IMR-90 (cell line): ENCODE measurements at regions not wholly inside any gene's neighbourhood (a gene's known extent, or its start where the extent isn't known, plus 50 kb on each side); places are given as distances from the start of the nearest gene placed in this dataset.

ENCODE experiments used
- ATAC-seq: fragments of 200-7000 bp; cut with Tn5 transposase; 2 replicates; pipeline ENCODE4 v1.9.1; 2020; ENCODE audit warnings: low read depth, mild to moderate bottlenecking, moderate library complexity
- BruUV-seq: library from RNA; stranded (reverse); fragments of 400-500 nt; replicated peaks from 2 replicates; lab custom pipeline; 2021; lab: Mats Ljungman, UMichigan
- CTCF ChIA-PET: fragments of 300-600 bp; formaldehyde crosslinking; extraction: SDS; loops from one replicate; lab custom pipeline; 2021; ENCODE audit warnings: antibody characterized with exemption; lab: Yijun Ruan, JAX
- POLR2A ChIA-PET: fragments of 300-600 bp; sonication (Branson Sonifier 250); formaldehyde crosslinking; loops from one replicate; lab custom pipeline; 2022; ENCODE audit warnings: antibody characterized with exemption; ENCODE audit not compliant: unreplicated experiment; lab: Charles Lee
- DNase-seq: peaks from one replicate; pipeline ENCODE4 v3.0.0; 2013
- H2AFZ ChIP-seq: replicated peaks from 2 replicates; pipeline ENCODE3; 2013; ENCODE audit warnings: low read length, mild to moderate bottlenecking; ENCODE audit not compliant: poor library complexity
- H2AK5ac ChIP-seq: 2 replicates; pipeline ENCODE4 v1.6.1; 2013; ENCODE audit warnings: low read depth, low read length, inconsistent platforms
- H2AK9ac ChIP-seq: replicated peaks from 2 replicates; pipeline ENCODE3; 2013; ENCODE audit warnings: mild to moderate bottlenecking, low read depth, low read length, moderate library complexity; ENCODE audit not compliant: poor library complexity
- H2BK120ac ChIP-seq: 2 replicates; pipeline ENCODE4 v1.6.1; 2013; ENCODE audit warnings: low read depth, low read length, inconsistent platforms
- H2BK15ac ChIP-seq: 3 replicates; pipeline ENCODE4 v1.6.1; 2013; ENCODE audit warnings: low read depth, low read length, inconsistent platforms
- H2BK20ac ChIP-seq: 2 replicates; pipeline ENCODE4 v1.6.1; 2013; ENCODE audit warnings: low read depth, mild to moderate bottlenecking, inconsistent platforms, low read length, moderate library complexity
- H2BK5ac ChIP-seq: 2 replicates; pipeline ENCODE4 v1.6.1; 2013; ENCODE audit warnings: mild to moderate bottlenecking, low read depth, low read length, inconsistent platforms; ENCODE audit not compliant: poor library complexity, severe bottlenecking
- H3K14ac ChIP-seq: replicated peaks from 2 replicates; pipeline ENCODE4 v1.6.1; 2013; ENCODE audit warnings: low read depth, low read length, inconsistent platforms
- H3K18ac ChIP-seq: 2 replicates; pipeline ENCODE4 v1.6.1; 2013; ENCODE audit warnings: low read depth, low read length, control low read depth
- H3K23ac ChIP-seq: 2 replicates; pipeline ENCODE4 v1.6.1; 2013; ENCODE audit warnings: low read depth, low read length, inconsistent platforms
- H3K27ac ChIP-seq: 2 replicates; pipeline ENCODE4 v1.5.1; 2013; ENCODE audit warnings: mild to moderate bottlenecking, control low read depth, low read length; ENCODE audit not compliant: insufficient read depth
- H3K27me3 ChIP-seq: 2 replicates; pipeline ENCODE4 v1.6.1; 2013; ENCODE audit warnings: low read length; ENCODE audit not compliant: control insufficient read depth, insufficient read depth
- H3K36me3 ChIP-seq: 2 replicates; pipeline ENCODE4 v1.6.1; 2013; ENCODE audit warnings: low read length, mixed read lengths; ENCODE audit not compliant: control insufficient read depth, insufficient read depth
- H3K4ac ChIP-seq: 2 replicates; pipeline ENCODE4 v1.6.1; 2013; ENCODE audit warnings: low read depth, low read length, inconsistent platforms
- H3K4me1 ChIP-seq: 2 replicates; pipeline ENCODE4 v1.6.1; 2013; ENCODE audit warnings: low read length, mixed read lengths; ENCODE audit not compliant: control insufficient read depth, insufficient read depth
- H3K4me2 ChIP-seq: 2 replicates; pipeline ENCODE4 v1.6.1; 2013; ENCODE audit warnings: low read depth, mild to moderate bottlenecking, control low read depth, low read length, moderate library complexity
- H3K4me3 ChIP-seq: 2 replicates; pipeline ENCODE4 v1.5.1; 2013; ENCODE audit warnings: low read depth, mild to moderate bottlenecking, control low read depth, low read length, moderate library complexity; ENCODE audit not compliant: insufficient read depth
- H3K56ac ChIP-seq: 2 replicates; pipeline ENCODE4 v1.6.1; 2013; ENCODE audit warnings: low read length, inconsistent platforms; ENCODE audit not compliant: insufficient read depth; ENCODE audit errors: extremely low read depth
- H3K79me1 ChIP-seq, 2 experiments: 2 replicates each; pipeline ENCODE4 v1.6.1; 2013; ENCODE audit warnings: low read length in 2 of 2, inconsistent platforms in 1 of 2, low read depth in 1 of 2
- H3K9ac ChIP-seq: 2 replicates; pipeline ENCODE4 v1.6.1; 2013; ENCODE audit warnings: low read depth, low read length, control low read depth
- H3K9me1 ChIP-seq: 2 replicates; pipeline ENCODE4 v1.6.1; 2013; ENCODE audit warnings: low read length, inconsistent platforms; ENCODE audit not compliant: insufficient read depth
- H3K9me3 ChIP-seq: 2 replicates; pipeline ENCODE4 v1.6.1; 2013; ENCODE audit warnings: low read length; ENCODE audit not compliant: control insufficient read depth, insufficient read depth
- H4K20me1 ChIP-seq: 2 replicates; pipeline ENCODE4 v1.6.1; 2013; ENCODE audit warnings: low read length, inconsistent platforms; ENCODE audit not compliant: insufficient read depth
- H4K5ac ChIP-seq: 2 replicates; pipeline ENCODE4 v1.6.1; 2013; ENCODE audit warnings: mild to moderate bottlenecking, low read depth, low read length, control low read depth
- H4K8ac ChIP-seq, 2 experiments: 2 replicates each; pipeline ENCODE4 v1.6.1; 2013; ENCODE audit warnings: low read depth in 2 of 2, low read length in 2 of 2, control low read depth in 1 of 2, inconsistent platforms in 1 of 2
- H4K91ac ChIP-seq: 2 replicates; pipeline ENCODE4 v1.6.1; 2013; ENCODE audit warnings: low read depth, low read length, inconsistent platforms; ENCODE audit not compliant: insufficient read depth
- BHLHE40 ChIP-seq: fragments of 150-350 bp; IDR thresholded peaks from 2 replicates; pipeline ENCODE4 v1.6.1; 2016; ENCODE audit warnings: mild to moderate bottlenecking, low read depth, low read length
- CEBPB ChIP-seq: IDR thresholded peaks from 2 replicates; pipeline ENCODE4 v1.6.1; 2012; ENCODE audit warnings: low read depth, low read length, improper control_type of control experiment
- CHD1 ChIP-seq: IDR thresholded peaks from 2 replicates; pipeline ENCODE4 v1.6.1; 2012; ENCODE audit warnings: low read depth, low read length, improper control_type of control experiment
- FOS ChIP-seq: fragments of 150-350 bp; IDR thresholded peaks from 2 replicates; pipeline ENCODE4 v1.6.1; 2016; ENCODE audit warnings: low read depth, low read length
- MAFK ChIP-seq: IDR thresholded peaks from 2 replicates; pipeline ENCODE4 v1.6.1; 2012; ENCODE audit warnings: low read depth, low read length, improper control_type of control experiment
- MAZ ChIP-seq: IDR thresholded peaks from 2 replicates; pipeline ENCODE4 v1.6.1; 2012; ENCODE audit warnings: low read depth, mild to moderate bottlenecking, low read length, improper control_type of control experiment, moderate library complexity, borderline replicate concordance
- MXI1 ChIP-seq: IDR thresholded peaks from 2 replicates; pipeline ENCODE4 v1.6.1; 2012; ENCODE audit warnings: low read depth, mild to moderate bottlenecking, low read length, moderate library complexity, borderline replicate concordance
- NFE2L2 ChIP-seq: fragments of 150-350 bp; IDR thresholded peaks from 2 replicates; pipeline ENCODE4 v1.6.1; 2016; ENCODE audit warnings: low read depth, mild to moderate bottlenecking, low read length
- POLR2A ChIP-seq: IDR thresholded peaks from 2 replicates; pipeline ENCODE4 v1.6.1; 2012; ENCODE audit warnings: mild to moderate bottlenecking, low read depth, low read length
- RAD21 ChIP-seq: IDR thresholded peaks from 2 replicates; pipeline ENCODE4 v1.6.1; 2012; ENCODE audit warnings: low read length, improper control_type of control experiment
- RCOR1 ChIP-seq: IDR thresholded peaks from 2 replicates; pipeline ENCODE4 v1.6.1; 2012; ENCODE audit warnings: mild to moderate bottlenecking, low read length, improper control_type of control experiment; ENCODE audit not compliant: insufficient replicate concordance
- RFX5 ChIP-seq: IDR thresholded peaks from 2 replicates; pipeline ENCODE4 v1.8.0; 2012; ENCODE audit warnings: low read depth, mild to moderate bottlenecking, low read length, moderate library complexity
- SMC3 ChIP-seq: fragments of 150-350 bp; IDR thresholded peaks from 2 replicates; pipeline ENCODE4 v1.6.1; 2016; ENCODE audit warnings: low read depth, mild to moderate bottlenecking, antibody characterized with exemption, low read length, moderate library complexity
- WGBS, 2 experiments: methylation state at CpG; one replicate each; pipeline versions ENCODE4 v1.1.5 to v1.1.7; 2013; ENCODE audit warnings: missing lambda C conversion rate in 2 of 2; ENCODE audit not compliant: insufficient read length in 1 of 2; ENCODE audit errors: extremely low coverage in 2 of 2; 5-methylcytosine and 5-hydroxymethylcytosine counted together
- dilution Hi-C: fragments of 300-500 bp; cut with HindIII; formaldehyde crosslinking; loops from one replicate; pipeline ENCODE4 v1.14.3; 2018; ENCODE audit warnings: low sequenced_read_pairs; ENCODE audit not compliant: unreplicated experiment
- in situ Hi-C: fragments of 300-500 bp; cut with MboI; formaldehyde crosslinking; loops from 3 replicates; pipeline ENCODE4 v1.14.3; 2019; ENCODE audit warnings: low sequenced_read_pairs, inconsistent platforms, mixed read lengths
- intact Hi-C: fragments of 100-400 bp; cut with micrococcal nuclease; formaldehyde crosslinking; loops from 2 replicates; pipeline ENCODE4 v1.10.0; 2022
- TF ChIP-seq, protein P1 (sequence below): fragments of 150-350 bp; IDR thresholded peaks from 2 replicates; pipeline ENCODE4 v1.6.1; 2017; ENCODE audit warnings: mild to moderate bottlenecking, antibody characterized with exemption, low read length, low read depth
- TF ChIP-seq, protein P2 (sequence below): fragments of 150-350 bp; IDR thresholded peaks from 2 replicates; pipeline ENCODE4 v1.6.1; 2016; ENCODE audit warnings: low read depth, mild to moderate bottlenecking, low read length, moderate library complexity, borderline replicate concordance
- TF ChIP-seq, protein P3 (sequence below): conservative IDR thresholded peaks from 2 replicates; pipeline ENCODE4 v1.5.1; 2012; ENCODE audit warnings: mild to moderate bottlenecking, low read depth, low read length, improper control_type of control experiment

DNA sequence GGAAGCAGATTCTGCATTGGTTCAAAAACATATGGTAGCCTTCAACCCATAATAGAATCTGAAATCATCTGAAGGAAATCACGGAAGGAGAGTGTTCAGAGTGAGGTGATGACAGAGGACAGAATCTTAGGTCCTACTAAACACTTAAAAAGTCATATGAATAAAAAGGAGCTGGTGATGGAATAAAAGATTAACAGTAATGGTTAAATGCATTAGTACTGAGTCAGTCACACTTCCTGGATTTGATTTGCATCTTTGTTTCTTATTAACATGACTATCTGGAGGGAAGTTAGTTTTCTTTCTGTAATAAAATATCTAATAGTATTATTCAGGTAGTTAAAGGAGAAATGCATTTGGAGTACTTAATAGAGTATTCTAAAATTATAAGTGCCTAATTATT is 296.3 kb upstream of the ATXN7L3B start:
- ChIA-PET POLR2A (no interaction called here), CTCF (no interaction called here)
- Histone ChIP-seq H3K79me1 (no peaks in the 10 kb centered on the region), H3K23ac (no peak overlapping the region), H2BK120ac (no peak overlapping the region), H2BK15ac (no peak overlapping the region), H3K9me1 (no peaks in the 10 kb centered on the region), H3K4me3 (no peak overlapping the region), H4K5ac (no peak overlapping the region), H3K56ac (no peak overlapping the region), H4K20me1 (no peaks in the 10 kb centered on the region), H2AFZ (no peak overlapping the region), H3K18ac (no peak overlapping the region), H2AK9ac (no peak overlapping the region), H2BK20ac (no peak overlapping the region), H2AK5ac (no peak overlapping the region), H3K4me1 (no peaks in the 10 kb centered on the region), H3K14ac (no peak overlapping the region), H3K27ac (no peak overlapping the region), H3K36me3 (no peaks in the 10 kb centered on the region), H4K91ac (no peak overlapping the region), H3K9ac (no peak overlapping the region), H3K4me2 (no peak overlapping the region), H3K4ac (no peak overlapping the region), H4K8ac (no peak overlapping the region), H3K9me3 (peaks cover 3% of the 10 kb centered on the region; the same call in 1 of the 2 replicates), H3K27me3 (no peaks in the 10 kb centered on the region), H2BK5ac (no peak overlapping the region)
- WGBS, 2 experiments, result no CpG with 5 or more reads among the region's 1 CpG
- in situ Hi-C loops, result no loop called here
- no peak for DNase-seq
- no peak for ATAC-seq
- TF ChIP-seq MXI1 (no peak), CEBPB (no peak), CHD1 (no peak), RFX5 (no peak), MAZ (no peak), FOS (no peak), POLR2A (no peak), NFE2L2 (no peak), BHLHE40 (no peak), MAFK (no peak), RCOR1 (no peak), SMC3 (no peak), RAD21 (no peak)
- TF ChIP-seq, protein P1, sequence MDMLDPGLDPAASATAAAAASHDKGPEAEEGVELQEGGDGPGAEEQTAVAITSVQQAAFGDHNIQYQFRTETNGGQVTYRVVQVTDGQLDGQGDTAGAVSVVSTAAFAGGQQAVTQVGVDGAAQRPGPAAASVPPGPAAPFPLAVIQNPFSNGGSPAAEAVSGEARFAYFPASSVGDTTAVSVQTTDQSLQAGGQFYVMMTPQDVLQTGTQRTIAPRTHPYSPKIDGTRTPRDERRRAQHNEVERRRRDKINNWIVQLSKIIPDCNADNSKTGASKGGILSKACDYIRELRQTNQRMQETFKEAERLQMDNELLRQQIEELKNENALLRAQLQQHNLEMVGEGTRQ, result no peak
- TF ChIP-seq, protein P2, sequence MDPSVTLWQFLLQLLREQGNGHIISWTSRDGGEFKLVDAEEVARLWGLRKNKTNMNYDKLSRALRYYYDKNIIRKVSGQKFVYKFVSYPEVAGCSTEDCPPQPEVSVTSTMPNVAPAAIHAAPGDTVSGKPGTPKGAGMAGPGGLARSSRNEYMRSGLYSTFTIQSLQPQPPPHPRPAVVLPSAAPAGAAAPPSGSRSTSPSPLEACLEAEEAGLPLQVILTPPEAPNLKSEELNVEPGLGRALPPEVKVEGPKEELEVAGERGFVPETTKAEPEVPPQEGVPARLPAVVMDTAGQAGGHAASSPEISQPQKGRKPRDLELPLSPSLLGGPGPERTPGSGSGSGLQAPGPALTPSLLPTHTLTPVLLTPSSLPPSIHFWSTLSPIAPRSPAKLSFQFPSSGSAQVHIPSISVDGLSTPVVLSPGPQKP, result no peak
- TF ChIP-seq, protein P3, sequence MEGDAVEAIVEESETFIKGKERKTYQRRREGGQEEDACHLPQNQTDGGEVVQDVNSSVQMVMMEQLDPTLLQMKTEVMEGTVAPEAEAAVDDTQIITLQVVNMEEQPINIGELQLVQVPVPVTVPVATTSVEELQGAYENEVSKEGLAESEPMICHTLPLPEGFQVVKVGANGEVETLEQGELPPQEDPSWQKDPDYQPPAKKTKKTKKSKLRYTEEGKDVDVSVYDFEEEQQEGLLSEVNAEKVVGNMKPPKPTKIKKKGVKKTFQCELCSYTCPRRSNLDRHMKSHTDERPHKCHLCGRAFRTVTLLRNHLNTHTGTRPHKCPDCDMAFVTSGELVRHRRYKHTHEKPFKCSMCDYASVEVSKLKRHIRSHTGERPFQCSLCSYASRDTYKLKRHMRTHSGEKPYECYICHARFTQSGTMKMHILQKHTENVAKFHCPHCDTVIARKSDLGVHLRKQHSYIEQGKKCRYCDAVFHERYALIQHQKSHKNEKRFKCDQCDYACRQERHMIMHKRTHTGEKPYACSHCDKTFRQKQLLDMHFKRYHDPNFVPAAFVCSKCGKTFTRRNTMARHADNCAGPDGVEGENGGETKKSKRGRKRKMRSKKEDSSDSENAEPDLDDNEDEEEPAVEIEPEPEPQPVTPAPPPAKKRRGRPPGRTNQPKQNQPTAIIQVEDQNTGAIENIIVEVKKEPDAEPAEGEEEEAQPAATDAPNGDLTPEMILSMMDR, result no peak
- BruUV-seq, result no TSS peak
- dilution Hi-C loops, result no loop called here
- intact Hi-C loops, result no loop called here
